Right lobe of liver (tissue), 4 donors: ENCODE measurements at regions not wholly inside any gene's neighbourhood (a gene's known extent, or its start where the extent isn't known, plus 50 kb on each side); places are given as distances from the start of the nearest gene placed in this dataset.

Experiments
- CTCF ChIP-seq, 4 donors: fragments of 200-600 bp in 3 of 4; fragments of 450-650 bp in 1 of 4; IDR thresholded peaks; one replicate each; pipeline versions ENCODE4 v1.5.1 to v1.8.0; 2016 to 2022; ENCODE audit warnings: antibody characterized with exemption in 4 of 4, mild to moderate bottlenecking in 2 of 4
- POLR2A ChIP-seq: fragments of 450-650 bp; IDR thresholded peaks from one replicate; pipeline ENCODE4 v1.6.1; 2017; ENCODE audit warnings: antibody characterized with exemption, mild to moderate bottlenecking
- donor health status: DM: no; HTN: no; CAD: no.
- donor health status: DM: no; HTN: no; CAD: no.
- donor health status: DM: no; HTN: yes; CAD: no.

GRCh38 chr5:13211064-13211463 lies 733.4 kb downstream of the DNAH5 start:
- TF ChIP-seq CTCF (IDR thresholded peaks at IDR 0.05): no peak
- no peak for TF ChIP-seq POLR2A
